PC-3 (cell line): ENCODE measurements at regions not wholly inside any gene's neighbourhood (a gene's known extent, or its start where the extent isn't known, plus 50 kb on each side); places are given as distances from the start of the nearest gene placed in this dataset.

Source experiments
- ATAC-seq: fragments of 200-7000 bp; cut with Tn5 transposase; 2 replicates; pipeline ENCODE4 v1.9.1; 2020; ENCODE audit warnings: mild to moderate bottlenecking, moderate library complexity
- BruUV-seq: library from RNA; stranded (reverse); fragments of 400-500 nt; replicated peaks from 2 replicates; lab custom pipeline; 2021; lab: Mats Ljungman, UMichigan
- CTCF ChIA-PET: fragments of 300-600 bp; sonication (Branson Sonifier 250); formaldehyde crosslinking; loops from one replicate; lab custom pipeline; 2022; ENCODE audit warnings: antibody characterized with exemption; lab: Charles Lee
- POLR2A ChIA-PET: fragments of 300-600 bp; sonication (Branson Sonifier 250); formaldehyde crosslinking; loops from one replicate; lab custom pipeline; 2022; ENCODE audit warnings: antibody characterized with exemption; ENCODE audit not compliant: unreplicated experiment; lab: Charles Lee
- DNase-seq: peaks from one replicate; pipeline ENCODE4 v3.0.0-alpha.2; 2015
- H2AFZ ChIP-seq: fragments of 300-600 bp; sonication (generic); 2 replicates; pipeline ENCODE4 v1.6.0; 2016; ENCODE audit warnings: antibody characterized with exemption, low read length
- H3F3A ChIP-seq: fragments of 300-600 bp; sonication (generic); one replicate; pipeline ENCODE4 v1.6.0; 2017; ENCODE audit warnings: antibody characterized with exemption, low read length, control low read depth, mild to moderate bottlenecking; ENCODE audit not compliant: unreplicated experiment
- H3K27ac ChIP-seq: fragments of 300-600 bp; sonication (generic); 2 replicates; pipeline ENCODE4 v1.5.1; 2016; ENCODE audit warnings: mild to moderate bottlenecking, low read length
- H3K27me3 ChIP-seq: fragments of 300-600 bp; sonication (generic); 2 replicates; pipeline ENCODE4 v1.6.1; 2016; ENCODE audit warnings: low read length, mixed read lengths
- H3K36me3 ChIP-seq: fragments of 300-600 bp; sonication (generic); 2 replicates; pipeline ENCODE4 v1.6.1; 2016; ENCODE audit warnings: low read depth, mixed run types, low read length, mixed read lengths
- H3K4me1 ChIP-seq: fragments of 300-600 bp; sonication (generic); 2 replicates; pipeline ENCODE4 v1.5.1; 2016; ENCODE audit warnings: low read length; ENCODE audit not compliant: insufficient read depth
- H3K4me2 ChIP-seq: fragments of 300-600 bp; sonication (generic); 2 replicates; pipeline ENCODE4 v1.6.0; 2016; ENCODE audit warnings: low read length
- H3K4me3 ChIP-seq: fragments of 300-600 bp; sonication (generic); 2 replicates; pipeline ENCODE4 v1.5.1; 2016; ENCODE audit warnings: mild to moderate bottlenecking, low read length, mixed read lengths
- H3K79me2 ChIP-seq: fragments of 300-600 bp; sonication (generic); 2 replicates; pipeline ENCODE4 v1.6.1; 2017; ENCODE audit warnings: low read length, mixed read lengths
- H3K9ac ChIP-seq: fragments of 300-600 bp; sonication (generic); 2 replicates; pipeline ENCODE4 v1.6.0; 2016; ENCODE audit warnings: mild to moderate bottlenecking, low read length
- H3K9me2 ChIP-seq: fragments of 300-600 bp; sonication (generic); replicated peaks from 2 replicates; pipeline ENCODE4 v1.6.1; 2016; ENCODE audit warnings: mixed run types, low read length, mixed read lengths
- H3K9me3 ChIP-seq: fragments of 300-600 bp; sonication (generic); 2 replicates; pipeline ENCODE4 v1.6.1; 2016; ENCODE audit warnings: low read length, mixed read lengths
- H4K20me1 ChIP-seq: fragments of 300-600 bp; sonication (generic); 2 replicates; pipeline ENCODE4 v1.6.1; 2016; ENCODE audit warnings: low read length, mixed read lengths
- CTCF ChIP-seq: fragments of 300-600 bp; sonication (generic); conservative IDR thresholded peaks from 2 replicates; pipeline ENCODE4 v1.5.1; 2017; ENCODE audit warnings: antibody characterized with exemption, low read depth, mild to moderate bottlenecking, low read length
- EZH2 ChIP-seq: fragments of 300-600 bp; sonication (generic); IDR thresholded peaks from one replicate; pipeline ENCODE4 v1.6.1; 2017; ENCODE audit warnings: antibody characterized with exemption, mild to moderate bottlenecking, low read length; ENCODE audit not compliant: unreplicated experiment
- EZH2phosphoT487 ChIP-seq: fragments of 300-600 bp; sonication (generic); IDR thresholded peaks from 2 replicates; pipeline ENCODE4 v1.6.1; 2018; ENCODE audit warnings: mild to moderate bottlenecking, antibody characterized with exemption, low read length, borderline replicate concordance
- intact Hi-C: fragments of 100-400 bp; cut with micrococcal nuclease; formaldehyde crosslinking; loops from 2 replicates; pipeline ENCODE4 v1.9.0; 2023

GRCh38 chr1:101178341-101178687, 58.5 kb upstream of the S1PR1 start:
- Histone ChIP-seq H4K20me1 (no peaks in the 10 kb centered on the region), H3K4me1 (peaks cover 16% of the 10 kb centered on the region), H3K79me2 (no peaks in the 10 kb centered on the region), H3F3A (no peaks in the 10 kb centered on the region), H3K4me2 (no peak overlapping the region), H3K36me3 (no peaks in the 10 kb centered on the region), H3K9me2 (no peaks in the 10 kb centered on the region), H2AFZ (no peak overlapping the region), H3K9me3 (no peaks in the 10 kb centered on the region), H3K9ac (no peak overlapping the region), H3K27ac (no peak overlapping the region), H3K4me3 (no peak overlapping the region), H3K27me3 (no peaks in the 10 kb centered on the region)
- ATAC-seq (no peak), DNase-seq (no peak)
- no TSS peak for BruUV-seq
- CTCF ChIA-PET = no interaction called here
- POLR2A ChIA-PET = no interaction called here
- TF ChIP-seq EZH2phosphoT487 (no peak), CTCF (no peak), EZH2 (no peak)
- intact Hi-C loops = no loop called here

GRCh38 chr1:101175886-101176285, 60.9 kb upstream of the S1PR1 start:
- TF ChIP-seq EZH2 (no peak), CTCF (no peak), EZH2phosphoT487 (no peak)
- Histone ChIP-seq H3K4me1 (peaks cover 16% of the 10 kb centered on the region), H3K9me3 (no peaks in the 10 kb centered on the region), H3K9me2 (no peaks in the 10 kb centered on the region), H3K4me3 (no peak overlapping the region), H4K20me1 (no peaks in the 10 kb centered on the region), H3K27ac (peak overlapping the region; percentile 71), H2AFZ (no peak overlapping the region), H3K36me3 (no peaks in the 10 kb centered on the region), H3K79me2 (no peaks in the 10 kb centered on the region), H3F3A (no peaks in the 10 kb centered on the region), H3K4me2 (peak overlapping the region; percentile 73), H3K9ac (no peak overlapping the region), H3K27me3 (no peaks in the 10 kb centered on the region)
- BruUV-seq = no TSS peak
- POLR2A ChIA-PET = interaction anchor here (0.6 to 0.7 kb wide), 3 partner anchors 29 to 233 kb away, joined by 4 to 14 read pairs (median 10); no protein-coding TSS in a partner anchor
- intact Hi-C loops = loop anchor here (2.0 kb wide), 1 partner anchor 61 kb away; the partner anchor contains the start of gene S1PR1
- ATAC-seq = peak; percentile 35
- CTCF ChIA-PET = interaction anchor here (0.6 to 1.1 kb wide), 3 partner anchors 33 to 113 kb away, joined by 4 read pairs; no protein-coding TSS in a partner anchor
- peak; percentile 48 for DNase-seq

GRCh38 chr1:101175466-101175865, 61.4 kb upstream of the S1PR1 start:
- TF ChIP-seq EZH2phosphoT487 (no peak), CTCF (no peak), EZH2 (no peak)
- intact Hi-C loops = loop anchor here (2.0 kb wide), 1 partner anchor 61 kb away; the partner anchor contains the start of gene S1PR1
- no TSS peak for BruUV-seq
- no peak overlapping the region for H3K4me3 ChIP-seq
- no peak overlapping the region for H2AFZ ChIP-seq
- peak overlapping the region; percentile 71 for H3K27ac ChIP-seq
- no peaks in the 10 kb centered on the region for H3K36me3 ChIP-seq
- H3K4me2 ChIP-seq = peak overlapping the region; percentile 73
- no peaks in the 10 kb centered on the region for H3K9me2 ChIP-seq
- ATAC-seq (no peak), DNase-seq (peak; percentile 4)
- CTCF ChIA-PET = interaction anchor here (0.6 to 1.3 kb wide), 4 partner anchors 33 to 113 kb away, joined by 3 to 4 read pairs (median 4); no protein-coding TSS in a partner anchor
- H4K20me1 ChIP-seq = no peaks in the 10 kb centered on the region
- POLR2A ChIA-PET = interaction anchor here (0.6 kb wide), 2 partner anchors 27 to 61 kb away, joined by 4 to 6 read pairs; no protein-coding TSS in a partner anchor
- H3K9ac ChIP-seq = no peak overlapping the region
- H3K27me3 ChIP-seq = no peaks in the 10 kb centered on the region
- H3F3A ChIP-seq = no peaks in the 10 kb centered on the region
- peaks cover 16% of the 10 kb centered on the region for H3K4me1 ChIP-seq
- no peaks in the 10 kb centered on the region for H3K9me3 ChIP-seq
- H3K79me2 ChIP-seq = no peaks in the 10 kb centered on the region
